HCT116 (cell line): ENCODE measurements at regions not wholly inside any gene's neighbourhood (a gene's known extent, or its start where the extent isn't known, plus 50 kb on each side); places are given as distances from the start of the nearest gene placed in this dataset.
A peak's percentile ranks its signal among the peaks of the same experiment; 100 is the strongest.

Source experiments
- ATAC-seq: fragments of 200-7000 bp; cut with Tn5 transposase; 2 replicates; pipeline ENCODE4 v1.9.1; 2020; ENCODE audit warnings: mild to moderate bottlenecking, moderate library complexity
- BruUV-seq: library from RNA; stranded (reverse); fragments of 400-500 nt; replicated peaks from 2 replicates; lab custom pipeline; 2021; lab: Mats Ljungman, UMichigan
- CTCF ChIA-PET: fragments of 300-600 bp; sonication (Branson Sonifier 250); formaldehyde crosslinking; loops from one replicate; lab custom pipeline; 2021; ENCODE audit warnings: antibody characterized with exemption; lab: Charles Lee
- POLR2A ChIA-PET: fragments of 300-600, 350-600 bp; sonication (Branson Sonifier 250); formaldehyde crosslinking; loops from one replicate; lab custom pipeline; 2021; ENCODE audit warnings: antibody characterized with exemption; lab: Charles Lee
- RAD21 ChIA-PET, 2 experiments: fragments of 300-600 bp; sonication (Branson Sonifier 250); formaldehyde crosslinking; loops; one replicate each; lab custom pipeline; 2023; ENCODE audit warnings: low total read pairs in 2 of 2; ENCODE audit not compliant: uncharacterized antibody in 2 of 2, unreplicated experiment in 2 of 2, low non-redundant PET in 1 of 2; lab: Charles Lee
- DNase-seq: peaks from one replicate; pipeline ENCODE4 v3.0.0-alpha.2; 2010; ENCODE audit warnings: low read depth, low spot score
- H2AFZ ChIP-seq: fragments of 200-600 bp; shearing (Covaris generic), sonication (generic); 2 replicates; pipeline ENCODE4 v1.6.1; 2017; ENCODE audit warnings: low read depth, mixed run types, mixed read lengths, antibody characterized with exemption, low read length; ENCODE audit not compliant: poor library complexity, severe bottlenecking
- H3K27ac ChIP-seq: 2 replicates; pipeline ENCODE4 v1.5.1; 2012; ENCODE audit warnings: low read depth, low read length
- H3K27me3 ChIP-seq: fragments of 200-600 bp; sonication (generic); 2 replicates; pipeline ENCODE4 v1.6.1; 2016; ENCODE audit warnings: mixed run types, low read length, mixed read lengths; ENCODE audit not compliant: insufficient read depth
- H3K36me3 ChIP-seq, 2 experiments: fragments of 200-500 bp in 1 of 2; fragments of 200-600 bp in 1 of 2; sonication (Bioruptor generic) in 1 of 2; sonication (generic) in 1 of 2; 2 replicates each; pipeline versions ENCODE4 v1.5.1 to v1.6.1; 2014 to 2016; ENCODE audit warnings: low read length in 2 of 2, inconsistent platforms in 1 of 2, mixed read lengths in 1 of 2, mixed run types in 1 of 2; ENCODE audit not compliant: insufficient read depth in 2 of 2, control insufficient read depth in 1 of 2
- H3K4me1 ChIP-seq, 2 experiments: fragments of 200-600 bp in 1 of 2; sonication (generic) in 1 of 2; 2 replicates each; pipeline versions ENCODE4 v1.5.1 to v1.6.1; 2012 to 2017; ENCODE audit warnings: low read length in 2 of 2, inconsistent platforms in 1 of 2, mild to moderate bottlenecking in 1 of 2, mixed read lengths in 1 of 2, mixed run types in 1 of 2, moderate library complexity in 1 of 2; ENCODE audit not compliant: insufficient read depth in 2 of 2, control insufficient read depth in 1 of 2
- H3K4me2 ChIP-seq: fragments of 200-600 bp; sonication (generic); 2 replicates; pipeline ENCODE4 v1.6.1; 2017; ENCODE audit warnings: mixed run types, low read length, mixed read lengths
- H3K4me3 ChIP-seq, 2 experiments: fragments of 200-600 bp in 1 of 2; sonication (generic) in 1 of 2; replicated peaks in 1 of 2; 2 replicates each; pipeline ENCODE4 v1.5.1; 2011 to 2016; ENCODE audit warnings: low read length in 2 of 2, control low read depth in 1 of 2, low read depth in 1 of 2, mild to moderate bottlenecking in 1 of 2, mixed read lengths in 1 of 2, mixed run types in 1 of 2
- H3K79me2 ChIP-seq: fragments of 200-600 bp; sonication (generic); 2 replicates; pipeline ENCODE4 v1.6.1; 2017; ENCODE audit warnings: mild to moderate bottlenecking, mixed run types, low read length, moderate library complexity, mixed read lengths; ENCODE audit not compliant: insufficient read depth
- H3K9ac ChIP-seq: fragments of 200-600 bp; sonication (generic); 2 replicates; pipeline ENCODE4 v1.6.1; 2016; ENCODE audit warnings: low read length, mixed read lengths
- H3K9me2 ChIP-seq: fragments of 200-600 bp; sonication (generic), shearing (Covaris generic); 2 replicates; pipeline ENCODE4 v1.6.1; 2017; ENCODE audit warnings: mixed run types, mild to moderate bottlenecking, moderate library complexity; ENCODE audit not compliant: insufficient read depth
- H3K9me3 ChIP-seq, 2 experiments: fragments of 200-500 bp in 1 of 2; fragments of 200-600 bp in 1 of 2; sonication (Bioruptor generic) in 1 of 2; sonication (generic) in 1 of 2; 2 replicates each; pipeline ENCODE4 v1.6.1; 2014 to 2017; ENCODE audit warnings: low read length in 2 of 2, mixed read lengths in 2 of 2, inconsistent platforms in 1 of 2, low read depth in 1 of 2, mild to moderate bottlenecking in 1 of 2, mixed run types in 1 of 2, moderate library complexity in 1 of 2; ENCODE audit not compliant: control insufficient read depth in 1 of 2, insufficient read depth in 1 of 2
- H4K20me1 ChIP-seq: fragments of 200-600 bp; sonication (generic), shearing (Covaris generic); 2 replicates; pipeline ENCODE4 v1.6.1; 2017; ENCODE audit warnings: mixed run types, mild to moderate bottlenecking, moderate library complexity; ENCODE audit not compliant: insufficient read depth
- ATF3 ChIP-seq: IDR thresholded peaks from 2 replicates; pipeline ENCODE4 v1.6.1; 2012
- CBX3 ChIP-seq: IDR thresholded peaks from 2 replicates; pipeline ENCODE4 v1.6.1; 2012; ENCODE audit warnings: low read depth
- CEBPB ChIP-seq: IDR thresholded peaks from 2 replicates; pipeline ENCODE4 v1.6.1; 2012; ENCODE audit warnings: low read depth
- CTCF ChIP-seq, 3 experiments: fragments of 200-600 bp in 1 of 3; sonication (generic) in 1 of 3; IDR thresholded peaks in 2 of 3; conservative IDR thresholded peaks in 1 of 3; 2 replicates each; pipeline ENCODE4 v1.5.1; 2012 to 2017; ENCODE audit warnings: low read depth in 2 of 3, low read length in 2 of 3, antibody characterized with exemption in 1 of 3, borderline replicate concordance in 1 of 3, control low read depth in 1 of 3, mild to moderate bottlenecking in 1 of 3, mixed read lengths in 1 of 3, mixed run types in 1 of 3, moderate library complexity in 1 of 3; ENCODE audit not compliant: insufficient read depth in 1 of 3
- ELF1 ChIP-seq: IDR thresholded peaks from 2 replicates; pipeline ENCODE4 v1.6.1; 2012; ENCODE audit warnings: low read depth, borderline replicate concordance
- EZH2 ChIP-seq: fragments of 200-600 bp; sonication (generic); IDR thresholded peaks from 2 replicates; pipeline ENCODE4 v1.6.1; 2017; ENCODE audit warnings: antibody characterized with exemption, mixed run types
- FOSL1 ChIP-seq: IDR thresholded peaks from 2 replicates; pipeline ENCODE4 v1.6.1; 2012; ENCODE audit warnings: low read depth
- JUND ChIP-seq: IDR thresholded peaks from 2 replicates; pipeline ENCODE4 v1.6.1; 2012
- MAX ChIP-seq: IDR thresholded peaks from 2 replicates; pipeline ENCODE4 v1.6.1; 2012
- POLR2A ChIP-seq: IDR thresholded peaks from 2 replicates; pipeline ENCODE4 v1.7.0; 2011; ENCODE audit warnings: borderline replicate concordance; ENCODE audit not compliant: insufficient read depth, insufficient read length; ENCODE audit errors: extremely low read depth
- POLR2AphosphoS5 ChIP-seq: IDR thresholded peaks from 2 replicates; pipeline ENCODE4 v1.6.1; 2011; ENCODE audit warnings: mild to moderate bottlenecking, low read depth, low read length, moderate library complexity
- REST ChIP-seq: IDR thresholded peaks from 2 replicates; pipeline ENCODE4 v1.6.1; 2012; ENCODE audit warnings: low read depth
- SIN3A ChIP-seq: IDR thresholded peaks from 2 replicates; pipeline ENCODE4 v1.6.1; 2012; ENCODE audit warnings: low read depth
- SP1 ChIP-seq: IDR thresholded peaks from 2 replicates; pipeline ENCODE4 v1.6.1; 2012; ENCODE audit warnings: low read depth
- SRF ChIP-seq: IDR thresholded peaks from 2 replicates; pipeline ENCODE4 v1.6.1; 2012; ENCODE audit warnings: low read depth
- TCF7L2 ChIP-seq: IDR thresholded peaks from 2 replicates; pipeline ENCODE4 v1.7.0; 2011; ENCODE audit warnings: borderline replicate concordance, inconsistent platforms; ENCODE audit not compliant: insufficient read depth, insufficient read length; ENCODE audit errors: extremely low read depth
- YY1 ChIP-seq: IDR thresholded peaks from 2 replicates; pipeline ENCODE4 v1.6.1; 2011; ENCODE audit warnings: low read length, low read depth, moderate library complexity, mild to moderate bottlenecking; ENCODE audit not compliant: insufficient replicate concordance; ENCODE audit errors: extremely low read depth
- ZBTB33 ChIP-seq: IDR thresholded peaks from 2 replicates; pipeline ENCODE4 v1.6.1; 2011; ENCODE audit warnings: mild to moderate bottlenecking, low read length, moderate library complexity; ENCODE audit not compliant: insufficient replicate concordance; ENCODE audit errors: extremely low read depth
- ZFX ChIP-seq: fragments of 450-650 bp; IDR thresholded peaks from 2 replicates; pipeline ENCODE4 v1.6.1; 2017
- ZNF274 ChIP-seq: fragments of 200-500 bp; sonication (Bioruptor generic); IDR thresholded peaks from 2 replicates; pipeline ENCODE4 v1.6.1; 2014; ENCODE audit warnings: mild to moderate bottlenecking, low read depth, low read length, inconsistent platforms
- intact Hi-C: fragments of 100-400 bp; cut with micrococcal nuclease; formaldehyde crosslinking; loops from 2 replicates; pipeline ENCODE4 v1.10.0; 2022

GRCh38 chr2:171225302-171225980 is 64.7 kb upstream of the TLK1 start:
- CTCF ChIA-PET, result no interaction called here
- intact Hi-C loops, result no loop called here
- peak; percentile 99 for ATAC-seq
- Histone ChIP-seq H3K9ac (no peak overlapping the region; the same call in 1 of the 2 replicates), H4K20me1 (no peaks in the 10 kb centered on the region), H3K27me3 (no peaks in the 10 kb centered on the region), H3K4me2 (peak overlapping the region; percentile 58), H3K4me3 (peak overlapping the region in 1 of 2 experiments; percentile 6; a peak in 1 of 4 replicates), H3K9me2 (no peaks in the 10 kb centered on the region), H3K36me3 (no peaks in the 10 kb centered on the region), H3K4me1 (peaks cover 11 to 17% of the 10 kb centered on the region in 2 experiments), H3K9me3 (peaks cover 0 to 4% of the 10 kb centered on the region in 2 experiments; a peak in 1 of 4 replicates), H2AFZ (peak overlapping the region; percentile 85), H3K79me2 (no peaks in the 10 kb centered on the region), H3K27ac (no peak overlapping the region)
- POLR2A ChIA-PET, result no interaction called here
- RAD21 ChIA-PET, result no interaction called here
- peak; percentile 88 for DNase-seq
- BruUV-seq, result no TSS peak
- TF ChIP-seq ELF1 (no peak), EZH2 (no peak), TCF7L2 (no peak), CTCF (IDR thresholded peaks at IDR 0.05 in 2 of 3, conservative IDR thresholded peaks at IDR 0.05 in 1 of 3; ENCODE audit: borderline replicate concordance in 1 of 3, insufficient read depth in 1 of 3, low read depth in 2 of 3, low read length in 2 of 3) (peak in 2 of 3 experiments; percentile 46 to 53; a peak in 4 of 6 replicates), SRF (peak; percentile 83), SIN3A (no peak), POLR2A (no peak), JUND (peak; percentile 85), ZBTB33 (no peak), REST (no peak), POLR2AphosphoS5 (no peak; the same call in 1 of the 2 replicates), ZNF274 (no peak), ZFX (no peak), CEBPB (peak; percentile 58; the same call in 1 of the 2 replicates), ATF3 (0 out of 2 replicates have a peak, but pooled peaks have one; percentile 43), MAX (no peak), CBX3 (peak; percentile 91), FOSL1 (peak; percentile 88), YY1 (no peak), SP1 (peak; percentile 63)
